NCI-H510A (cell line): ENCODE measurements at regions not wholly inside any gene's neighbourhood (a gene's known extent, or its start where the extent isn't known, plus 50 kb on each side); places are given as distances from the start of the nearest gene placed in this dataset.

Experiments used
- DNase-seq: peaks from one replicate; lab custom pipeline; 2025; lab: John Stamatoyannopoulos, UW

DNA sequence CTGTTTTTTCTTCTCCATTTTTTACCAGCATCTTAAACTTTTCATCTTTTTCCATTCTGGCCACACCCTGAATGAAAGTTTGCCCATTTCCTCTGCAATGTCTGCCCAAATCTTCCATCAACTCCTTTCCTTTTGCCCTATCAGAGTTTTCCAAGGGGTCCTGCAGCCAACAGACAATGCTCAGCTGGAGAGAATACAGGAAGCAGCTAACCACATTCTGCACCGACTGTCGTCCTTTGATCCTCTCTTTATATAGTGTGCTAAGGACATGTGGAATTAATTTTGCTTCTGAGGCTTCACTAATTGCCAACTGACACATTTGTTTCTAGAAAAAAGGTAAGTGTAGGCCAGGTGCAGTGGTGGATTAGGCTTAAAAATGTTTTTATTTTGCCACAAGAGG lies 50.5 kb upstream of the DLX2 start:
- no peak for DNase-seq

DNA sequence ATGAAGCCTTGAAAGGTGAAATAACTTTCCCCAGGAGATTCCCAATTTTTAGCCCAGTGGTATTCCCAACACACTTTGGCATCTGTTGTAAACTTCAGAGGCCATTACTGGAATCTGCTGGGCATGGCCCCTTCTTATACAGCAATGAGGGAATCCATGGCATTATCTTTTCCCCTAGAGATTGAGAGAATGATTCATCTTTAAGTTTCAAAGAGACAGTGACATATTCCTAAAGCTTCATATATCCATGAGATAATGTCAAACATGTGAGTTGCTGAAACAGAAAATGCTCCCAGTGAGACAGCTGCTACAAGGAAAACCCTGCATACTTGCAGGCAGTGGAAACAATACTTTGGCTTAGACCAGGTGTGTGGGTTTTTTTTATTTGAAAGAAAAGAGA lies 51.1 kb upstream of the DLX2 start:
- no peak for DNase-seq

DNA sequence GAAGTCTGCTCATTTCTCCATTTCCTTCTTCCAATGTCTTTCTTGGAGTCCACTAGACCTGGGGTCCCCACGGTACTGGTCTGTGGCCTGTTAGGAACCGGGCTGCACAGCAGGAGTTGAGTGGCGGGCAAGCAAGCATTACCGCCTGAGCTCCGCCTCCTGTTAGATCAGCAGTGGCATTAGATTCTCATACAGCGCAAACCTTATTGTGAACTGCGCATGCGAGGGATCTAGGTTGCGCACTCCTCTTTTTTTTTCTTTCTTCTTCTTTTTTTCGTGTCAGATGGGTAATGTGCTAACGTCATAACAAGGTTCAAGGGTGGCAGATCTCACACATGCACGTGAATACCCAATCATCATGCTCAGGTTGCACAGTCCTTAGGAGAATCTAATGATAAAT lies 53.1 kb upstream of the DLX2 start:
- no peak for DNase-seq

DNA sequence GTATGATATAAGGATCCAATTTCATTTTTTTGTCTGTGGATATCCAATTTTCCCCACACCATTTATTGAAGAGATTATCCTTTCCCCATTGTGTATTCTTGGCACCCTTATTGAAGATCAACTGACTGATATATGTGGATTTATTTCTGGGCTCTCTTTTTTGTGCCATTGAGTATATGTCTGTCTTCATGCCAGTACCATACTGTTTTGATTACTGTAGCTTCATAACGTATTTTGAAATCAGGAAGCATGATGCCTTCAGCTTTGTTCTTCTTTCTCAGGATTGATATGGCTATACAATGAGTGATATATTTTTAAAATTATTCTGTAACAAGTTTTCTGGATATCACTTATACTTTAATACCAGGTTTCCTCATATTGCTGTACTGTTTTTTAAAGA lies 58.1 kb upstream of the DLX2 start:
- DNase-seq = no peak

DNA sequence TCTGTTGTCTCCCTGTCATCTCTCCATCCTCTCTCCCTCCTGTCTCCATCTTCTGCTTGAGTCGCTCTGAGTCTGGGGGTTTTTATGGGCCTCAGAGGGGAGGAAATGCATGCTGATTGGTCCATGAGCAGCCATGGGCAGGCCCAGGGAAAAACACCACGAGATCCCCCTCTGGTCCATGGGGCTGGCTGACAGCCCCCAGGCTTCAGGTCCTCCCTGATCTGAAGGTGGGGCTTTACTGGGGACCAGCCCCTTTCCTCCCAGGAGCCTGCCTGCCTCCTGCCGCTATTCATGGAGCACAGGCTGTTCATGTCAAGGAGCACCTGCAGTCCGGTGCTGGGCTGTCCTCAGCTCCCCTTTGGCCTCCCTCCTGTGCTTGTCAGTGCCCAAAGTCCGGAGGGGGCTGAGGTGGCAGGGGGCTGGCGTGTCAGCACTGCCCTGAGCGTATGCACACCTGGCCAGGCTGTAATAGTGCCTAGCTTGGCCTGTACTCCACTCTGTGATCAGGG lies 59.6 kb upstream of the DLX2 start:
- DNase-seq = no peak

DNA sequence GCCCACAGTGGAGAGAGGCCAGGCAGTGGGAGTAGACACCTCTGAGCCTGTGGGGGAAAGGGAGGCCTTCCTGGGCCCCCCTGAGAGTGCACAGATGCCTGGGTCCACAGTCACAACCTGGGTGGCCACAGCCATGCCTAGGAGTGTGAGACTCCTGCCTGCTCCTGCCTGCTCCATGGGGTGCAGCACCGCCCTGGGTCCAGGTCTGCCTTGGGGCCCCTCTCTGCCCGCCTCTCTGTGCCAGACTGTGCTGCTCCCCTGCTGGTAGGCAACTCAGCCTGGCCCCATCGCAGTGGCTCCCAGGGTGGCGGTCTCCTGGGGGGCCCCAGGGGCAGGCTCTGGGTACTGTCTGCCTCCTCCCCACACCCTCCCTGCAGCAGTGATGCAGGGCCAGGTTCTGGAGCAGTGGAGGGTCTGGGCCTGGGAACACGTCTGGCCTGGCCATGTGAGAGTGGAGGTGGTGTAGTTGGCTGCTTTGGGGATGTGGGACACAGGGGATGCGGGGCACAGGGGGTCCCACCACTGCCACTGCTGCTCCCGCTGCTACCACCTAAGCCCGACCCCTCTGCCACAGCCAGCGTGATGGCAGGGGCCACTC lies 60.1 kb upstream of the DLX2 start:
- no peak for DNase-seq

DNA sequence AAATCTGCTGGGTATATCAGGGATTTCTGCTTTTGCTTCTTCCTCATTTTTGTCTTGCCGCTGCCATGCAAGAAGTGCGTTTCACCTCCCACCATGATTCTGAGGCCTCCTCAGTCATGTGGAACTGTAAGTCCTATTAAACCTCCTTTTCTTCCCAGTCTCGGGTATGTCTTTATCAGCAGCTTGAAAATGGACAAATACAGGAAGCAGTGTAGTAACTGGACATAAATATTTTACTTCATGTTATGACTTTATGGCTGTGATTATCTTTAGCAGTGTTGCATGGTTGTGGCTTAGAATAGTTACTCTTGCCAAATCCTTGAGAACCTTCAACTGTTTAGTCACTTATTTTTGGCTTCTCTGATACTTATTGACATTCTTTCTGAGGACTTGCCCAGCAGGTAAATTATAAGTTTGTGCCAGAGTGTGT lies 66.2 kb upstream of the DLX2 start:
- DNase-seq = no peak

DNA sequence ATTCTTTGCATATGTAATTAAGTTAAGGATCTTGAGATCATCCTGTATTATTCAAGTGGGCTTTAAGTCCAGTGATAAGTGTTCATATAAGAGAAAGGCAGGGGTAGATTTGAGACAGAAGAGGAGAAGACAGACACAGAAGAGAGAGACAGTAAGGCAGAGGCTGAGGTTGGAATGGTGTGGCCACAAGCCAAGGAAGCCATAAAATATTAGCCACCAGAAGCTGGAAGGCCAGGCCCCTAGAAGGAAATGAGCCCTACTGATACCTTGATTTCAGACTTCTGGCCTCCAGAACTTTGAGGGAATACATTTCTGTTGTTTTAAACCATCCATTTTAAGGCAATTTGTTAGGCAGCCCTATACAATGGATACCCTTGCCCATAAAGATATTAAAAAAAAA lies 66.9 kb upstream of the DLX2 start:
- no peak for DNase-seq

DNA sequence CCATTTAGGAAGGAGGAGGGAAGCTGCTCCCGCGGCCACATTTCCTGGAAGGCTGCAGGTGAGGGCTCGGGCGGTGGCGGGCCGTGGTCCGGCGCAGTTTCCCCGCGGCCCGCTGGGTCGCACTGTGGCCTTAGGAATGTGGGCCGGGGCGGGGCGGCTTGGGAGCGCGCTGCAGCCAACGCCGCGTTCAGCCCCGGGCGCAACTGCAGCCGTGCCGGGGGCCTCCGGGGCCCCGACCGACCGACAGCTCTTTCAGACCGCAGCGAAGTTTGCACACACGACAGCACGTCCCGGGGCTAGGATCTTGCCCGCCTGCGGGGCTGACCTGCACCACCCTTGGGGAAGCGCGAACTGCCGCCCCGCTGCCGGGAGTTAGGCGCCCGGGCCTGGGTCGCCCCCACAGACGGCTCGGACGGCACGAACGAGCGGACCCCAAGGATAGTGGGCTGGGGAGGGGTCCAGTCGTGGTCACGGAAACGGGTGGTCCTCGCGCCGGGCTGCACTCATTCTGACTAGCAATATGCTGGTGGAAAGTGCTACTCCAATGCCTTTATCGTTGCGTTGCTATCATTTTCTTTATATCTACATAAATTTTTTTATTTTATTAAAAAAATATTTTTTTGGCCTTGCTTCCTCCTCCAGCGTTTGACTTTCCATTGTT lies 69.9 kb upstream of the DLX2 start:
- peak; percentile 87 for DNase-seq

DNA sequence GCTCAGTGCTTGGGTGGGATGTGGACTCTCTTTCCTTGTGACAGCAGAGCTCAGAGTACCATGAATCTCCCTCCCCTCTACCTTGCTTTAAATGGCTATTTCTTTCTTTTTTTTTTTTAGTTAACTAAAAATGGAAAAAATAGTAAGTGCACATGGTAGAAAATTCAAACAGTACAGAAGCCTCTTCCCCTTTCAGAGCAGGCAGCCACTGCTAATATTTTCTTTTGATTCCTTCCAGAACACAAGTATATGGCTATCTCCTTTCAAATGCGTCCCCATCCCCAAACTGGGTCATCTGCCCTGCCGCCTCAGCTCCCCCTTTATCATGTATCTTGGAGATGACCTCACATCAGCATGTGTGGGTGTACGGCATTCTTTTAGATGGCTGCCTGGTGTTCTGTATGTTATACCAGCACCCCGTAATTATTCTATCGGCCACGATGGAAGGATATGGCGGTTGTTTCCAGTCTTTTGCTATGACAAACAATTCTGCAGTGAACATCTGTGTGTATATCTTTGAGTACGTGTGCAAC lies 70.5 kb upstream of the DLX2 start:
- DNase-seq = no peak

DNA sequence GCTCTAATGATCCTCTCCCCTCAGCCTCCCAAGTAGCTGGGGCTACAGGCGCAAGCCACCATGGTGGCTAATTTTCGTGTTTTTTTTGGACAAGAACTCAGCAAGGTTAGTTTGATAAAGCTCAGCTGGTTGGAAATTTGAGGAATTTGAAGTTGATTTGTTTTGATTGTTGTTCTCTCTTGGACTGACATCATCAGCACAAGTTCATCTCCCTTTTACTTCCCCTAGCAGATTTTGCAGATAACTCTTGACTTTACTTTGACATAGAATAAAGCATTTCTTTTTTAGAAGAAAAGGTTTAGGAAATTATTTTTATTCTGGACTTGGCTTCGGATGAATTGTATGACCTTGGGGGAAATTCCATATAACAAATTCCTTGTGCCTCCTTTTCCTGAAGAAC lies 74.9 kb upstream of the DLX2 start:
- DNase-seq = no peak

DNA sequence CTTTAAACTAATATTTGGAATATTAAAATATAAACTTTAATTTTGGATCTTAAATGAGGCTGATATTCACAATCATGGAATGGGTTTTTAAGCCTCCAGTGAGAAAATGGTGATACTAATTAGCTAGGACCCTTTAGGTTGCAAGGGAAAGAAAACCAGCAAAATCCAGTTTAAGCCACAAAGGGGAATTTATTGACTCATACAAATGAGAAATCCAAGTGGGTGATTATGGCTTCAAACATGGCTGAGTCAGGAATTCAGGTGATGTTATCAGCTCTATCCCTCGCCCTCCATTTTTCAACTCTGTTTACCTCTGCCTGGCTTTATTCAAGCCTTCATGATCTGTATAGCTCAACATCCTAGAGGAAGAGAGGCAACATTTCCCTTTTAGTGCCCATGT lies 75.3 kb upstream of the DLX2 start:
- DNase-seq = no peak

DNA sequence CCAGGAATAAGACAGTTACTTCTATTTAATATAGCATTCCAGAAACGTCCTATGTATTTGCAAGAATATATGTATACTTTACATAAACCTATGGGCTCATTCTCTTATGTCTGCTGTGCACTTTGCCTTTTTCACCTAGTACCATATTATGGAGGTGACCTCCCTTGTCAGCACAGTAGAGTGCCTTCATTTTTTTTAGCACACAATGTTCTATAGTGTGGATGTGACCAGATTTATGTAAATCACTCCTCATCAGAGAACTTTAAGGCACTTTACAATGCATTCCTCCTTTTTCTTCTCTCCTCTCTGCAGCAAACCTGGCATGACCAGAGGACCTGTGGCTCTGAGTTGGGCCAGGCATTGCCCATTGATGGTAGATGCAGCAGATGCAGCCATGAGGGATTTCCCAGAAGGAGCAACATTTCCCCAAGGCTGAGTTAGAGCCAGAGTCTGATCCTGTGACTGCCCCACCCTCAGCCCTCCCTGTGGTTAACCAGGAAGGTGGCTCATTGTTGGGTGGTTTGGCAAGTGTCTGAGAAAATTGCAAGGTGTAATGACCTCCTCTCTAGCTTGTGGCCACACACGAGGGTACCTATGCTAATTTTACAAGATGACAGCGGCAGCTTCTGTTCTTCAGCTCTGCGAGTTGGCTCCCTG lies 76.5 kb upstream of the DLX2 start:
- DNase-seq = no peak

DNA sequence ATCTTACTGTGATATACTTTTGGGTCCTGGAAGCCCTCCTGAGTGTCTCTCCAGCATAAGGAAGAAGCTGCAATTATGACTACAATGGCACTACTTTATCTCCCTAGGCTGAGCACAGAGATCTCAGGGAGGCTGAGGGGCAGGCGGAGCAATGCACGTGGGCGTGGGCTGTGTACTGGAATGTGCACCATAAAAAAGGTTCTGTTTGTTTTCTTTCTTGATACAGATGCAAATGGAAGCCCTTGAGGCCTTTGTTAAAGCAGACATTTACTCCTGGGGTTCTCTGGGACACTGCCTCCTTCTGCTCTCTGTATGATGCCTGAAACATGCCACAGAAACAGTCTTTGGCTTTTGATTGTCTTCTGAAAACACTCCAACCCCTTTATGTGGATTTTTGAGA lies 79.1 kb upstream of the DLX2 start:
- no peak for DNase-seq

DNA sequence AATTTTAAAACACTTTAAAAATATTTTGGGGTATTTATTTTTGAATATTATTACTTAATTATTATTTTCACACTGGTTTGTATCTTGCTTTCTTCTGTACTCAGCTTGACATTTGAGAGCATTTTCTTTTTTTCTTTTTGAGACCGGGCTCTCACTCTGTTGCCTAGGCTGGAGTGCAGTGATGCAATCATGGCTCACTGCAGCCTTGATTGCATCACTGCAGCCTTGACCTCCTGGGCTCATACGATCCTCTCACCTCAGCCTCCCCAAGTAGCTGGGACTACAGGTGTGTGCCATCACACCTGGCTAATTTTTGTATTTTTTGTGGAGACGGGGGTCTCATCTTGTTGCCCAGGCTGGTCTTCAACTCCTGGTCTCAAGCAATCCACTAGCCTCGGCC lies 79.9 kb upstream of the DLX2 start:
- DNase-seq = no peak

DNA sequence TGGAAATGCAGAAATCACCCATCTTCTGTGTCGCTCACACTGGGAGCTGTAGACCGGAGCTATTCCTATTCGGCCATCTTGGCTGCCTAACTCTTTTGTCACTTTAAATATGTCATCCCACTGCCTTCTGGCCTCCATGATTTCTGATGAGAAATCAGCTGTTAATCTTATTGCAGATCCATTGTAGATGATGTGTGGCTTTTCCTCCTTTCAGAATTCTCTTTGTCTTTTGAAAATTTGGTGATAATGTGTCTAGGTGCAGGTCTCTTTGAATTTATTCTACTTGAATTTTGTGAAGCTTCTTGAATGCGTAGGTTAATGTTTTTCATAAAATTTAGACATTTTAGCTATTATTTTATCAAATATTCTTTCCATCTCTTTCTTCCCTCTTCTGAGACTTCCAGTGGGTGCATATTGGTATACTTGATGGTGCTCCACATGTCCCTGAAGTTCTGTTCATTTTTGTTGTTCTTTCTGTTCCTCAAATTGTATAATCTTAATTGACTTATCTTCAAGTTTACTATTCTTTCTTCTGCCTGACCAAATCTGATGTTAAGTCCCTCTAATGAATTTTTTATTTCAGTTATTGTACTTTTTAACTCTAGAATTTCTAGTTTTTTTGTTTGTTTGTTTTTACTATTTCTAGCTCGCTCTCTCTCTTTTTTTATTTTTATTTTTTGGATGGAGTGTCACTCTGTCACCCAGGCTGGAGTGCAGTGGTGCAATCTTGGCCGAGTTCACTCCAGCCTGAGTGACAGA lies 90.8 kb upstream of the DLX2 start:
- DNase-seq = no peak

DNA sequence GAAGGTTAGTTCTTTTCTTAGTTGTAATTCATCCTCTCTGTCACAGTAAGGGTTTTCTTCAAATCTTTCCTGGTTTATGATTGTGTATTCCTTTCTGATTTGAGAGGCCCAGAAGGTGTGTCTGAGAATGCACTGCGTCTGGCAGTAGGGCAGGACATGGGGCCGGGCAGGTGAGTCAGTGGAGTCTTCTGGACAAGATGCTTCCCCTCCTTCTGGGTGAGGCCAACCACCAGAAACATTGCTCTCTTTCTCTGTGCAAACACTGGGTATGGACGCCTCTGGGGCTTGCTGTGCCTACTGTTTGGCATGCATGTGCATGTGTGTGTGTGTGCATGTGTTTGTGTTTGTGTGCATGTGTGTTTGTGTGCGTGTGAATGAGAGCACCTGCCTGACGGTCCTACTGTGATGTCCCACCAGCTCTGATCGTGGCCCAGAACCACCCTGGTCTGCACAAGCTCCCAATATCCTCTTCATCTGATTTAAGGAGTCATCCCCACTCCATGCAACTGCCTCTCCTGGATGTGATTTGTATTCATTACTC lies 93.2 kb upstream of the DLX2 start:
- DNase-seq = no peak

DNA sequence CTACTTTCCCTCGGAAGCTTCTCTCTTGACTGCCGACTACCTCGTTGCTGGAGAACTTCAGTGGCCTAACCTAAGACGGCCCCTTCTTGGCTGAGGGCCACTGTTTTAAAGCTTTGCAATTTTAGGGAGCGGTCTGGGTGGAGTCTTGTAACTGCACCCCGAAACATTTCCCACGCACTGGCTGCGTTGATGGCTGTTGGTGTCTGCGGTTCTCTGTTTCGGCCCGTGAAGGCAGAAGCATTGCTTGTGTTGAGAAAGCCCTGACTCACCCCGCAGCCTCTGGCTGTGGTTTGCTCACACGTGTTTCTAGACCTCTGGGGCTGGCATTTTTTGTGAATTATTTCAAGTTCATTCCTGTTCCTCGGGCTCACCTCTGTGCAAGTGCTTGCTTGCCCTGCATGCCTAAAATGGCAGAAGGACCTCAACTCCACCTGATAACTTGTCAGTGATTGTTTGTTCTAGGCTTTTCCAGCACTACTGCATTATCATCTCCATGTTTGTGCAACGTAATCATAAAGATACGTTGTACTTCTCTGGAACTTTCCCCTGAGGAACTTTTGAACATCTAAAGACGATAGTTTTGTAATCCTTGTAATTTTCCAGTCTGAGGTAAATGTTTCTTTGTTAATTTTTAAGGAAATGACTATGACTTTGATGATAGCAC lies 94.2 kb upstream of the DLX2 start:
- DNase-seq = no peak

DNA sequence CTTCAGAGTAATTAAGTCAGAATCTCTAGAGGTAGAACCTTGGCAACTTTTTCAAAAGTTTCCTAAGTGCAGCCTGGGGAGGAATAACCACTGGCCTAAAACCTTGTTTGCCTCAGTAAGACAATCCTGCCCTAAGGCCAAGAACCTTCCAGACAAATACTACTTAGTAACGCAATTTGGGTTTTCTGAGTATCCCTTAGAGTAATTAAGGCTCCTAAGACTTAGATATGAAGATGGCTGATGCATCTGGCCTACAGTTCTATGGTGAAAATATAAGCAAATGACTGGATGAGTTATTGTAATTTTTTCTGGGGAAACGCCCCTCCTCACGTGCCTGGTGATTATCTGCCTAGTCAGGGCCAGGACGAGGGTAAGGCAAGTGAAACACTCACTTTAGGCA lies 95.7 kb upstream of the DLX2 start:
- DNase-seq = no peak

DNA sequence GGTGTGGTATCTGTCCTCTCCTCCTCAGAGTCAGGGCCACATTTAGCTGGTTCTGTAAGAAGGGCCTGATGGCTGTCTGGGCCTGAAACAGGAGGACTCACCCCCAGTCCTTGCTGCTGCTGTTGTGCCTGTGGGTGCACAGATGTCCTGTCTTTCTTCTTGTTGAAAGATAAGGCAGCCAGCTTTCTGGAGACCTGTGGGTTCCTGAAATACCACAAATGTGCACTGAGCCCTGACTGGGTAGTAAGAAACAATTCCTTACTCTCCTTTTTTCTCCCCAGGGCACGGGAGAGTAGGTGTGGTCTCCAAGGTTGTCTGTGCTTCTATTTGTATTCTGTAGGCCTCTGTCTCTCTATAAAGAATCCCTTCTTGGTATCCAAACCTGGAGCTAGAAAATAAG lies 96.2 kb upstream of the DLX2 start:
- no peak for DNase-seq

DNA sequence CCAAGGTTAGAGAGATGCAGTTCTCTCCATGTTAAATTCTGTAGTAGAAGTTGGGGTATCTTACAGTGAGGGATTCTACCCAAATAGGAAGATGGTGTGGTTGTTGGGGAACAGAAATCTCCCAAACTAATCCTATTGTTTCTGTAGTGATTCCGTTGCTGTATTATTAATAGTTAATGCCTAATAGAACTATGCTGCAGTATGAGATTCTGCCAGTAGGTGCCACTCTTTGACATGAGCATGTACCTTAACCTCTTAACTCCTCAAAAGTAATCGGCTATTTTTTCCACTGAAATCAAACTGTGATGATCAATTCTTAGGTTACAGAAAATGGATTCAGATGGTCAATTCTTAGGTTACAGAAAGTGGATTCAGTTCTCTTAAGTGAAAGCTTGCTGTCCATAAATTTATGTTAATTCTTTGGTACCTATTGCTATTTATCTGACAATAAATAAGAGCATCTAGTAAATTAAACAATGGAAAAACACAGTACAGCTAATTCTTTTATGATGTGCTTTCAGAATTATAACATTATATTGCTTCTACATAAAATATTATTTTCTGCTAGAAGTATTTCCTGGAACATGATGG lies 97.9 kb upstream of the DLX2 start:
- no peak for DNase-seq
